ENCODE measurements at regions not wholly inside any gene's neighbourhood (a gene's known extent, or its start where the extent isn't known, plus 50 kb on each side); places are given as distances from the start of the nearest gene placed in this dataset.

- H3K4me1 ChIP-seq (ENCODE audit: control insufficient read depth in 1 of 2, insufficient read depth in 2 of 2, low read length in 2 of 2) = no peaks in the 10 kb centered on the region
- no peak overlapping the region for H3K4me3 ChIP-seq (replicated peaks in 1 of 2; ENCODE audit: low read depth in 1 of 2, low read length in 2 of 2)
- no peaks in the 10 kb centered on the region for H3K36me3 ChIP-seq (ENCODE audit: control insufficient read depth in 1 of 2, insufficient read depth in 2 of 2, low read length in 2 of 2)
- no peaks in the 10 kb centered on the region for H3K9me2 ChIP-seq (ENCODE audit: insufficient read depth)
- no peak overlapping the region for H3K9ac ChIP-seq (ENCODE audit: low read length)
- CTCF ChIA-PET = no interaction called here
- no peaks in the 10 kb centered on the region for H4K20me1 ChIP-seq (ENCODE audit: insufficient read depth)
- H3K27ac ChIP-seq (ENCODE audit: low read depth, low read length) = no peak overlapping the region
- TF ChIP-seq ZNF274 (IDR thresholded peaks at IDR 0.05; ENCODE audit: low read depth, low read length) (no peak), ELF1 (IDR thresholded peaks at IDR 0.05; ENCODE audit: borderline replicate concordance, low read depth) (no peak), FOSL1 (IDR thresholded peaks at IDR 0.05; ENCODE audit: low read depth) (no peak), SIN3A (IDR thresholded peaks at IDR 0.05; ENCODE audit: low read depth) (no peak), CEBPB (IDR thresholded peaks at IDR 0.05; ENCODE audit: low read depth) (no peak), POLR2A (IDR thresholded peaks at IDR 0.05; ENCODE audit: borderline replicate concordance, extremely low read depth, insufficient read depth, insufficient read length) (no peak), MAX (IDR thresholded peaks at IDR 0.05) (no peak), SP1 (IDR thresholded peaks at IDR 0.05; ENCODE audit: low read depth) (no peak), CTCF (IDR thresholded peaks at IDR 0.05 in 2 of 3, conservative IDR thresholded peaks at IDR 0.05 in 1 of 3; ENCODE audit: borderline replicate concordance in 1 of 3, insufficient read depth in 1 of 3, low read depth in 2 of 3, low read length in 2 of 3) (no peak), ZBTB33 (IDR thresholded peaks at IDR 0.05; ENCODE audit: extremely low read depth, insufficient replicate concordance, low read length) (no peak), REST (IDR thresholded peaks at IDR 0.05; ENCODE audit: low read depth) (no peak), RAD21 (IDR thresholded peaks at IDR 0.05; ENCODE audit: low read depth) (no peak), EZH2phosphoT487 (IDR thresholded peaks at IDR 0.05; ENCODE audit: borderline replicate concordance) (no peak), POLR2AphosphoS5 (IDR thresholded peaks at IDR 0.05; ENCODE audit: low read depth, low read length) (no peak)
- no peak overlapping the region for H3K4me2 ChIP-seq (ENCODE audit: low read length)
- DNase-seq (ENCODE audit: low read depth, low spot score) (no peak), ATAC-seq (no peak)
- BruUV-seq (replicated peaks) = no TSS peak
- RAD21 ChIA-PET (ENCODE audit: low non-redundant PET in 1 of 2, low total read pairs in 2 of 2, uncharacterized antibody in 2 of 2, unreplicated experiment in 2 of 2) = no interaction called here
- intact Hi-C loops (cut with micrococcal nuclease) = no loop called here
- H3K9me3 ChIP-seq (ENCODE audit: control insufficient read depth in 1 of 2, insufficient read depth in 1 of 2, low read depth in 1 of 2, low read length in 2 of 2) = no peaks in the 10 kb centered on the region
- no peaks in the 10 kb centered on the region for H3K27me3 ChIP-seq (ENCODE audit: insufficient read depth, low read length)
- no peaks in the 10 kb centered on the region for H3K79me2 ChIP-seq (ENCODE audit: insufficient read depth, low read length)
- POLR2A ChIA-PET = no interaction called here
- H2AFZ ChIP-seq (ENCODE audit: low read depth, low read length, poor library complexity, severe bottlenecking) = no peak overlapping the region
These were observed 514.6 kb downstream of the ZNF608 start for GRCh38 chr5:124231802-124232201.

All from HCT116 (cell line).